HG03432 (cell line): ENCODE measurements at regions not wholly inside any gene's neighbourhood (a gene's known extent, or its start where the extent isn't known, plus 50 kb on each side); places are given as distances from the start of the nearest gene placed in this dataset.

ENCODE experiments used
- ATAC-seq: cut with Tn5 transposase; IDR thresholded peaks from one replicate; pipeline ENCODE4 v1.9.1; 2021; ENCODE audit warnings: mild to moderate bottlenecking, moderate library complexity; ENCODE audit not compliant: unreplicated experiment

- ATAC-seq = no peak
Observed at GRCh38 chr3:13174011-13174802, 101.0 kb upstream of the IQSEC1 start.

- ATAC-seq = no peak
Observed at GRCh38 chr3:13173186-13173585, 100.0 kb upstream of the IQSEC1 start.

GRCh38 chr3:13172644-13173013 is 99.4 kb upstream of the IQSEC1 start:
- no peak for ATAC-seq

GRCh38 chr3:13171704-13172643 is 98.7 kb upstream of the IQSEC1 start:
- ATAC-seq = no peak

GRCh38 chr3:13170317-13170716 is 97.1 kb upstream of the IQSEC1 start:
- no peak for ATAC-seq

- ATAC-seq = no peak
Observed at GRCh38 chr3:13168391-13168790, 95.2 kb upstream of the IQSEC1 start.

GRCh38 chr3:13167829-13168228 is 94.6 kb upstream of the IQSEC1 start:
- no peak for ATAC-seq

- no peak for ATAC-seq
Observed at GRCh38 chr3:13167064-13167743, 94.0 kb upstream of the IQSEC1 start.

- no peak for ATAC-seq
Observed at GRCh38 chr3:13166243-13167063, 93.2 kb upstream of the IQSEC1 start.

GRCh38 chr3:13165576-13165975 is 92.3 kb upstream of the IQSEC1 start:
- ATAC-seq = no peak

GRCh38 chr3:13164893-13165492 is 91.8 kb upstream of the IQSEC1 start:
- no peak for ATAC-seq

GRCh38 chr3:13163848-13164382 is 90.7 kb upstream of the IQSEC1 start:
- no peak for ATAC-seq

GRCh38 chr3:13162549-13163320 is 89.5 kb upstream of the IQSEC1 start:
- no peak for ATAC-seq

- no peak for ATAC-seq
Observed at GRCh38 chr3:13161771-13162535, 88.7 kb upstream of the IQSEC1 start.

GRCh38 chr3:13161021-13161759 is 88.0 kb upstream of the IQSEC1 start:
- no peak for ATAC-seq

- no peak for ATAC-seq
Observed at GRCh38 chr3:13160619-13161018, 87.4 kb upstream of the IQSEC1 start.

- no peak for ATAC-seq
Observed at GRCh38 chr3:13159890-13160289, 86.7 kb upstream of the IQSEC1 start.

- ATAC-seq = no peak
Observed at GRCh38 chr3:13158871-13159270, 85.6 kb upstream of the IQSEC1 start.
